GM12891 (cell line): ENCODE measurements at regions not wholly inside any gene's neighbourhood (a gene's known extent, or its start where the extent isn't known, plus 50 kb on each side); places are given as distances from the start of the nearest gene placed in this dataset.

ENCODE experiments used
- DNase-seq: peaks from one replicate; pipeline ENCODE4 v3.0.0; 2011; ENCODE audit warnings: low spot score; ENCODE audit not compliant: insufficient read length
- FAIRE-seq: peaks from 2 replicates; lab custom pipeline; 2011; peaks lifted over from hg19 to GRCh38; lab: Jason Lieb, UNC
- PAX5 ChIP-seq: IDR thresholded peaks from 2 replicates; pipeline ENCODE4 v1.6.1; 2011; ENCODE audit warnings: low read length, moderate library complexity, mild to moderate bottlenecking; ENCODE audit not compliant: insufficient read depth, severe bottlenecking
- POLR2A ChIP-seq: IDR thresholded peaks from 2 replicates; pipeline ENCODE4 v1.6.1; 2011; ENCODE audit warnings: low read depth, low read length, control low read depth
- POLR2AphosphoS5 ChIP-seq: IDR thresholded peaks from 2 replicates; pipeline ENCODE4 v1.6.1; 2011; ENCODE audit warnings: low read depth, low read length, control low read depth
- POU2F2 ChIP-seq: IDR thresholded peaks from 2 replicates; pipeline ENCODE4 v1.6.1; 2011; ENCODE audit warnings: low read depth, mild to moderate bottlenecking, control low read depth, low read length, moderate library complexity
- SPI1 ChIP-seq: IDR thresholded peaks from 2 replicates; pipeline ENCODE4 v1.6.1; 2011; ENCODE audit warnings: low read depth, low read length, control low read depth
- TAF1 ChIP-seq: IDR thresholded peaks from 2 replicates; pipeline ENCODE4 v1.6.1; 2011; ENCODE audit warnings: low read depth, low read length, control low read depth

DNA sequence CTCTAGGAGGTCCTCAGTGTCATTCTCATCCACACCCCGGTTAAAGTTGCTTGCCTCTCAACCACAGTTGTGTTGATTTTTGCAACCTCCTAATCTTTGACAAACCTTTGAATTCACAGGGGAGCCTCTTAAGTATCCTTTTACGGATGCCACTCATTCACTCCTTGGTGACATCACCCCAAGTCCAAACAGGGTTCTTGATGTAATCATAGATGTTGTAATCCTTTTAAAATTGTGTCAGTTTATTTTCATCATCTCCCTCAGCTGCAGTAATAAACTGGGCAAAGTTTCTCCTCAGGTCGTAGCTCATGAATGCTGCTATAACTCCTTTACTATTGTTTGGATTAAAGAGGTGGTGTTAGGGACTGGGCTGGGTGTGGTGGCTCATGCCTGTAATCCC, 637.2 kb upstream of the NUDT12 start:
- no peak for TF ChIP-seq POLR2A
- no peak for TF ChIP-seq POU2F2
- no peak for TF ChIP-seq SPI1
- no peak for TF ChIP-seq POLR2AphosphoS5
- TF ChIP-seq TAF1 = no peak
- TF ChIP-seq PAX5 = no peak
- FAIRE-seq (no peak), DNase-seq (no peak)

- FAIRE-seq = no peak
- TF ChIP-seq POLR2AphosphoS5 = no peak
- TF ChIP-seq SPI1 = no peak
- no peak for TF ChIP-seq POU2F2
- TF ChIP-seq POLR2A = no peak
- TF ChIP-seq PAX5 = no peak
- no peak for TF ChIP-seq TAF1
- DNase-seq = no peak
These were observed 635.6 kb upstream of the NUDT12 start for GRCh38 chr5:104198156-104198555.

GRCh38 chr5:104189909-104190308, 627.3 kb upstream of the NUDT12 start:
- TF ChIP-seq POU2F2 (no peak), POLR2AphosphoS5 (no peak), PAX5 (no peak), POLR2A (no peak), TAF1 (no peak), SPI1 (no peak)
- no peak for DNase-seq
- no peak for FAIRE-seq

GRCh38 chr5:104189031-104189430, 626.4 kb upstream of the NUDT12 start:
- DNase-seq (no peak), FAIRE-seq (no peak)

GRCh38 chr5:104187656-104188055, 625.1 kb upstream of the NUDT12 start:
- DNase-seq = no peak
- TF ChIP-seq SPI1 (no peak), POU2F2 (no peak), POLR2A (no peak), POLR2AphosphoS5 (no peak), PAX5 (no peak), TAF1 (no peak)
- FAIRE-seq = no peak

More at GRCh38 chr5:104189031-104189430, 626.4 kb upstream of the NUDT12 start:
- TF ChIP-seq SPI1 = no peak
- no peak for TF ChIP-seq POLR2A
- no peak for TF ChIP-seq PAX5
- TF ChIP-seq POLR2AphosphoS5 = no peak
- TF ChIP-seq POU2F2 = no peak
- TF ChIP-seq TAF1 = no peak

DNA sequence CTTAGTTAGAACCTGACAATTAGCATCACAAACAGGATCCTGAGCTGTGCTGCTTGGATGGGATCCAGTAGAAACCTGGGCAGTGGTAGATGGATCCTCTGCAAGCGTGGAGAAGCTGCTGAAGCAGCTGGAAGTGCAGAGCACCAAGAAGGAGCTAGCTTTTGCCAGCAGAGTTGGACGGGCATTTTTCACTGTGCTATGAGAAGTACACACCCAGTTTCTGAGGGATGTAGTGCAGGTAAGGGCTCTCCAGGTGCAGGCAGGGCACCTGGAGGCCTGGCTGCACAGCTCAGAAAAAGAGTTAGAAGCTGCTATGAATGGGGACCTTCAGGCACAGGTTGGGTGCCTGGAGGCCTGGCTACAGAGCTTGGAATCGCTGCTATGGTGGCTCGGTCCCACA, 623.9 kb upstream of the NUDT12 start:
- FAIRE-seq = no peak

DNA sequence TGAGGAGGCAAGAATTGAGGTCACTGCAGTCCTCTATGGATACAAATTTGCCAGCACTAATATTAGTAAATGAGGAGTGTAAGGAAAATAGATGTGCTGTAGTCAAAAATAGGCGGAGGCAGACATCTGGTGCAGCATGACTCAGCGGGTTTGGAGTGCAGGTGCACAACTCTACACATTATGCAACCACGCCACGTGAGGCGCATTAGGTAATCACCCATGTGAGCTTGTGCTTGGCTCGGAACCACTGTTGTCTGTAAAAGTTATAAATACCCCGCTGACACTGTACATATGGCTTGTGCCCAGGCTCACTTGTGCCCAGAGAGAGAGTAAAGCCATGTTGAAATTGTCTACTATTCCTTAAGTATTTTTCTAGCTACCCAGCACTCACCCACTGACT, 623.5 kb upstream of the NUDT12 start:
- TF ChIP-seq POLR2AphosphoS5 = no peak
- TF ChIP-seq POU2F2 = no peak
- no peak for TF ChIP-seq POLR2A
- no peak for TF ChIP-seq PAX5
- TF ChIP-seq TAF1 = no peak
- no peak for TF ChIP-seq SPI1
- no peak for FAIRE-seq
- DNase-seq = no peak

More for the DNA sequence above, 623.9 kb upstream of the NUDT12 start:
- no peak for DNase-seq
- TF ChIP-seq SPI1 = no peak
- no peak for TF ChIP-seq POLR2AphosphoS5
- no peak for TF ChIP-seq TAF1
- TF ChIP-seq POLR2A = no peak
- TF ChIP-seq PAX5 = no peak
- no peak for TF ChIP-seq POU2F2

GRCh38 chr5:104184264-104184663, 621.7 kb upstream of the NUDT12 start:
- DNase-seq (no peak), FAIRE-seq (no peak)
- TF ChIP-seq SPI1 (no peak), POLR2A (no peak), PAX5 (no peak), TAF1 (no peak), POU2F2 (no peak)

GRCh38 chr5:104178829-104179456, 616.4 kb upstream of the NUDT12 start:
- TF ChIP-seq SPI1 (no peak), POU2F2 (no peak), TAF1 (no peak), PAX5 (no peak), POLR2A (no peak), POLR2AphosphoS5 (no peak)
- DNase-seq (peak; percentile 3), FAIRE-seq (peak; percentile 87)
